Keratinocyte (primary cell): ENCODE measurements at regions not wholly inside any gene's neighbourhood (a gene's known extent, or its start where the extent isn't known, plus 50 kb on each side); places are given as distances from the start of the nearest gene placed in this dataset.

Source experiments
- EZH2 ChIP-seq: IDR thresholded peaks from one replicate; pipeline ENCODE4 v1.6.1; 2012; ENCODE audit warnings: inconsistent platforms, mild to moderate bottlenecking, low read length, moderate library complexity
- TF ChIP-seq, protein P1 (sequence below), 3 experiments: IDR thresholded peaks in 1 of 3; conservative IDR thresholded peaks in 1 of 3; optimal IDR thresholded peaks in 1 of 3; 2 replicates in 2 of 3; 3 replicates in 1 of 3; pipeline versions ENCODE3 to v1.5.1; 2011; ENCODE audit warnings: low read length in 3 of 3, mild to moderate bottlenecking in 3 of 3, moderate library complexity in 2 of 3, control low read depth in 1 of 3, inconsistent platforms in 1 of 3; ENCODE audit not compliant: insufficient read depth in 2 of 3; ENCODE audit errors: extremely low read depth in 1 of 3

DNA sequence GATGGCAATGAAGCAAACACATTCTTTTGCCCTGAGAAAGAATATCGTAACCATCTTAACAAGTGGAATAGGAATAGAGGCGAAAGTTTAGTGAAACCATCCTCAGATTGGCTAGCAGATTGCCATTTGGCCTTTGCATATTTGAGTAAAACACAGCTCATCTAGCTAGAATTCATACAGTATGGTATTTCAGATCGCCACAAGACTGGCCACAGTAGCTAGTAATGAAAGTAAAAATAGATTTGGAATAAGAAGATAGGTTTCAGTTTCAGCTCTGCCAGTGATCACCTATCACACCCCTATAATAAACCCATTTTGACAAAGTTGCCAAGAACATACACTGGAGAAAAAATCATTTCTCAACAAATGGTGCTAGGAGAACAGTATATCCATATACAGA is 294.9 kb downstream of the LRRIQ3 start:
- TF ChIP-seq EZH2: no peak
- TF ChIP-seq, protein P1, sequence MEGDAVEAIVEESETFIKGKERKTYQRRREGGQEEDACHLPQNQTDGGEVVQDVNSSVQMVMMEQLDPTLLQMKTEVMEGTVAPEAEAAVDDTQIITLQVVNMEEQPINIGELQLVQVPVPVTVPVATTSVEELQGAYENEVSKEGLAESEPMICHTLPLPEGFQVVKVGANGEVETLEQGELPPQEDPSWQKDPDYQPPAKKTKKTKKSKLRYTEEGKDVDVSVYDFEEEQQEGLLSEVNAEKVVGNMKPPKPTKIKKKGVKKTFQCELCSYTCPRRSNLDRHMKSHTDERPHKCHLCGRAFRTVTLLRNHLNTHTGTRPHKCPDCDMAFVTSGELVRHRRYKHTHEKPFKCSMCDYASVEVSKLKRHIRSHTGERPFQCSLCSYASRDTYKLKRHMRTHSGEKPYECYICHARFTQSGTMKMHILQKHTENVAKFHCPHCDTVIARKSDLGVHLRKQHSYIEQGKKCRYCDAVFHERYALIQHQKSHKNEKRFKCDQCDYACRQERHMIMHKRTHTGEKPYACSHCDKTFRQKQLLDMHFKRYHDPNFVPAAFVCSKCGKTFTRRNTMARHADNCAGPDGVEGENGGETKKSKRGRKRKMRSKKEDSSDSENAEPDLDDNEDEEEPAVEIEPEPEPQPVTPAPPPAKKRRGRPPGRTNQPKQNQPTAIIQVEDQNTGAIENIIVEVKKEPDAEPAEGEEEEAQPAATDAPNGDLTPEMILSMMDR (optimal IDR thresholded peaks at IDR 0.05 in 1 of 3, IDR thresholded peaks at IDR 0.05 in 1 of 3, conservative IDR thresholded peaks at IDR 0.05 in 1 of 3; ENCODE audit: extremely low read depth in 1 of 3, insufficient read depth in 2 of 3, low read length in 3 of 3): no peak
